H9 (cell line): ENCODE measurements at regions not wholly inside any gene's neighbourhood (a gene's known extent, or its start where the extent isn't known, plus 50 kb on each side); places are given as distances from the start of the nearest gene placed in this dataset.

ENCODE experiments used
- DNase-seq: peaks from one replicate; pipeline ENCODE4 v3.0.0-alpha.2; 2017
- H2AFZ ChIP-seq: one replicate; pipeline ENCODE4 v1.6.1; 2013; ENCODE audit warnings: mild to moderate bottlenecking, low read length, control low read depth, moderate library complexity
- H2AK5ac ChIP-seq: 2 replicates; pipeline ENCODE4 v1.6.1; 2013; ENCODE audit warnings: low read length, control low read depth, mixed read lengths; ENCODE audit not compliant: insufficient read length
- H2BK120ac ChIP-seq: one replicate; pipeline ENCODE4 v1.6.1; 2013; ENCODE audit warnings: low read depth, mild to moderate bottlenecking, low read length, control low read depth, inconsistent platforms; ENCODE audit not compliant: poor library complexity, severe bottlenecking
- H2BK12ac ChIP-seq: 2 replicates; pipeline ENCODE4 v1.6.1; 2013; ENCODE audit warnings: low read length, control low read depth, mixed read lengths, low read depth; ENCODE audit not compliant: insufficient read length
- H2BK15ac ChIP-seq: 2 replicates; pipeline ENCODE4 v1.6.1; 2013; ENCODE audit warnings: low read depth, low read length, control low read depth
- H2BK20ac ChIP-seq: one replicate; pipeline ENCODE4 v1.6.1; 2013; ENCODE audit warnings: low read depth, mild to moderate bottlenecking, low read length, control low read depth, inconsistent platforms; ENCODE audit not compliant: poor library complexity, severe bottlenecking
- H2BK5ac ChIP-seq: 2 replicates; pipeline ENCODE4 v1.6.1; 2013; ENCODE audit warnings: low read length, control low read depth, mixed read lengths; ENCODE audit not compliant: insufficient read length
- H3K14ac ChIP-seq: 2 replicates; pipeline ENCODE4 v1.6.1; 2013; ENCODE audit warnings: low read length, control low read depth; ENCODE audit not compliant: insufficient read depth
- H3K18ac ChIP-seq: 2 replicates; pipeline ENCODE4 v1.6.1; 2013; ENCODE audit warnings: low read depth, mild to moderate bottlenecking, mixed read lengths, low read length, control low read depth; ENCODE audit not compliant: insufficient read length
- H3K23ac ChIP-seq: 2 replicates; pipeline ENCODE4 v1.6.1; 2013; ENCODE audit warnings: low read length, control low read depth, mixed read lengths, low read depth; ENCODE audit not compliant: insufficient read length
- H3K23me2 ChIP-seq: 2 replicates; pipeline ENCODE4 v1.6.1; 2013; ENCODE audit warnings: low read depth, mild to moderate bottlenecking, mixed read lengths, low read length, control low read depth; ENCODE audit not compliant: insufficient read length, poor library complexity, severe bottlenecking
- H3K27ac ChIP-seq: 2 replicates; pipeline ENCODE4 v1.5.1; 2013; ENCODE audit warnings: low read length, control low read depth, mixed read lengths, low read depth; ENCODE audit not compliant: insufficient read length
- H3K27me3 ChIP-seq: 2 replicates; pipeline ENCODE4 v1.6.1; 2013; ENCODE audit warnings: low read length, control low read depth, inconsistent platforms; ENCODE audit not compliant: insufficient read depth
- H3K4ac ChIP-seq: 2 replicates; pipeline ENCODE4 v1.6.1; 2013; ENCODE audit warnings: low read depth, mild to moderate bottlenecking, control low read depth, inconsistent platforms, low read length, moderate library complexity
- H3K4me1 ChIP-seq: 2 replicates; pipeline ENCODE4 v1.6.1; 2013; ENCODE audit warnings: low read length, control low read depth, inconsistent platforms; ENCODE audit not compliant: insufficient read depth
- H3K4me2 ChIP-seq: 2 replicates; pipeline ENCODE4 v1.6.1; 2013; ENCODE audit warnings: low read length, control low read depth, mixed read lengths; ENCODE audit not compliant: insufficient read length, insufficient read depth
- H3K56ac ChIP-seq: 2 replicates; pipeline ENCODE4 v1.6.1; 2013; ENCODE audit warnings: low read depth, mild to moderate bottlenecking, mixed read lengths, low read length, control low read depth; ENCODE audit not compliant: insufficient read length
- H3K79me1 ChIP-seq: 2 replicates; pipeline ENCODE4 v1.6.1; 2013; ENCODE audit warnings: low read depth, mild to moderate bottlenecking, moderate library complexity, low read length, control low read depth, inconsistent platforms; ENCODE audit not compliant: insufficient read depth, poor library complexity, severe bottlenecking
- H3K79me2 ChIP-seq: 2 replicates; pipeline ENCODE4 v1.6.1; 2013; ENCODE audit warnings: low read length, control low read depth, inconsistent platforms; ENCODE audit not compliant: insufficient read depth
- H3K9ac ChIP-seq: 2 replicates; pipeline ENCODE4 v1.6.1; 2013; ENCODE audit warnings: low read length, control low read depth, mixed read lengths; ENCODE audit not compliant: insufficient read length; ENCODE audit errors: extremely low read depth
- H3K9me3 ChIP-seq: one replicate; pipeline ENCODE4 v1.6.1; 2013; ENCODE audit warnings: low read depth, low read length, inconsistent platforms; ENCODE audit not compliant: control insufficient read depth
- H3T11ph ChIP-seq: one replicate; pipeline ENCODE4 v1.6.1; 2013; ENCODE audit warnings: mild to moderate bottlenecking, low read length, control low read depth, inconsistent platforms
- H4K20me1 ChIP-seq: one replicate; pipeline ENCODE4 v1.6.1; 2013; ENCODE audit not compliant: control insufficient read depth, insufficient read length, insufficient read depth
- H4K5ac ChIP-seq: 2 replicates; pipeline ENCODE4 v1.6.1; 2013; ENCODE audit warnings: low read depth, mild to moderate bottlenecking, mixed read lengths, low read length, control low read depth; ENCODE audit not compliant: insufficient read length
- H4K8ac ChIP-seq: replicated peaks from 2 replicates; pipeline ENCODE4 v1.6.1; 2013; ENCODE audit warnings: low read length, control low read depth, mixed read lengths, low read depth; ENCODE audit not compliant: insufficient read length
- H4K91ac ChIP-seq: 2 replicates; pipeline ENCODE4 v1.6.1; 2013; ENCODE audit warnings: low read depth, mild to moderate bottlenecking, moderate library complexity, mixed read lengths, low read length, control low read depth; ENCODE audit not compliant: insufficient read length
- H3K27ac Mint-ChIP-seq, 3 experiments: 2 replicates in 2 of 3; 3 replicates in 1 of 3; pipeline ENCODE4 v1.8.0; 2020 to 2021; ENCODE audit warnings: mixed read lengths in 3 of 3, mild to moderate bottlenecking in 1 of 3, moderate library complexity in 1 of 3
- H3K27me3 Mint-ChIP-seq: 2 replicates; pipeline ENCODE4 v1.8.0; 2021; ENCODE audit warnings: low read depth, mild to moderate bottlenecking, moderate library complexity, mixed read lengths
- H3K36me3 Mint-ChIP-seq, 3 experiments: 2 replicates in 2 of 3; 3 replicates in 1 of 3; pipeline ENCODE4 v1.8.0; 2020 to 2021; ENCODE audit warnings: low read depth in 3 of 3, mixed read lengths in 3 of 3; ENCODE audit not compliant: insufficient read depth in 1 of 3
- H3K4me1 Mint-ChIP-seq, 2 experiments: 2 replicates each; pipeline ENCODE4 v1.8.0; 2020; ENCODE audit warnings: mixed read lengths in 2 of 2
- H3K4me3 Mint-ChIP-seq, 2 experiments: 2 replicates in 1 of 2; 3 replicates in 1 of 2; pipeline ENCODE4 v1.8.0; 2020 to 2021; ENCODE audit warnings: mild to moderate bottlenecking in 2 of 2, mixed read lengths in 2 of 2, moderate library complexity in 1 of 2
- H3K9me3 Mint-ChIP-seq, 2 experiments: 2 replicates in 1 of 2; 3 replicates in 1 of 2; pipeline ENCODE4 v1.8.0; 2020; ENCODE audit warnings: mild to moderate bottlenecking in 2 of 2, mixed read lengths in 2 of 2, moderate library complexity in 1 of 2
- CTCF ChIP-seq: fragments of 200-600 bp; sonication (generic); conservative IDR thresholded peaks from 3 replicates; pipeline ENCODE4 v1.8.0; 2021; ENCODE audit warnings: antibody characterized with exemption, mild to moderate bottlenecking
- WGBS: extraction: QIAGEN DNeasy Blood & Tissue Kit; methylation state at CpG from one replicate; pipeline ENCODE4 v1.1.7; 2013; ENCODE audit warnings: missing lambda C conversion rate, low lambda C conversion rate, mixed read lengths; ENCODE audit not compliant: insufficient read length; ENCODE audit errors: extremely low coverage; 5-methylcytosine and 5-hydroxymethylcytosine counted together

GRCh38 chr21:26227130-26227529, 56.6 kb upstream of the APP start:
- no peak overlapping the region for H2BK20ac ChIP-seq
- no peaks in the 10 kb centered on the region for H3K27me3 ChIP-seq
- peaks cover 4% of the 10 kb centered on the region for H3K27me3 Mint-ChIP-seq
- H4K91ac ChIP-seq = no peak overlapping the region
- no CpG with 5 or more reads among the region's 2 CpGs for WGBS
- no peak overlapping the region for H3K27ac ChIP-seq
- H3K27ac Mint-ChIP-seq = no peak overlapping the region
- no peak for DNase-seq
- no peaks in the 10 kb centered on the region; the same call in 1 of the 2 replicates for H3K79me2 ChIP-seq
- H4K20me1 ChIP-seq = no peaks in the 10 kb centered on the region
- no peak overlapping the region for H2AFZ ChIP-seq
- peaks cover 7 to 11% (median 9%) of the 10 kb centered on the region in 3 experiments for H3K36me3 Mint-ChIP-seq
- peaks cover 8 to 9% of the 10 kb centered on the region in 2 experiments for H3K9me3 Mint-ChIP-seq
- no peak overlapping the region for H3K18ac ChIP-seq
- H2AK5ac ChIP-seq = no peak overlapping the region
- H3K4ac ChIP-seq = no peak overlapping the region
- no peak overlapping the region for H2BK15ac ChIP-seq
- no peaks in the 10 kb centered on the region for H3K79me1 ChIP-seq
- H3K14ac ChIP-seq = no peak overlapping the region
- no peaks in the 10 kb centered on the region for H3K23me2 ChIP-seq
- no peaks in the 10 kb centered on the region for H3K9me3 ChIP-seq
- no peak overlapping the region for H3K4me3 Mint-ChIP-seq
- peaks cover 4 to 12% of the 10 kb centered on the region in 2 experiments; a peak in 3 of 4 replicates for H3K4me1 Mint-ChIP-seq
- peak overlapping the region; percentile 45 for H2BK12ac ChIP-seq
- no peak for TF ChIP-seq CTCF
- no peak overlapping the region for H3K9ac ChIP-seq
- H3T11ph ChIP-seq = no peak overlapping the region
- H3K4me2 ChIP-seq = no peak overlapping the region
- no peak overlapping the region for H2BK5ac ChIP-seq
- peaks cover 5% of the 10 kb centered on the region; the same call in 1 of the 2 replicates for H3K4me1 ChIP-seq
- H4K5ac ChIP-seq = no peak overlapping the region
- H4K8ac ChIP-seq = no peak overlapping the region
- H3K23ac ChIP-seq = no peak overlapping the region
- H2BK120ac ChIP-seq = no peak overlapping the region
- H3K56ac ChIP-seq = no peak overlapping the region
